Stimulated activated effector memory CD8-positive, alpha-beta T cell treated with anti-CD3 and anti-CD28 coated beads, Interleukin-12 subunit alpha, Interleukin-12 subunit beta, amount 100 ng/mL, for 72 hours (primary cell): ENCODE measurements at regions not wholly inside any gene's neighbourhood (a gene's known extent, or its start where the extent isn't known, plus 50 kb on each side); places are given as distances from the start of the nearest gene placed in this dataset.
"Not testable (repeated sequence)": the region's sequence is repeated elsewhere in the genome, so short reads cannot be mapped to it uniquely, and the experiment has no call there.

ENCODE experiments used
- ATAC-seq: fragments of 150-1000 bp; cut with Tn5 transposase; 2 replicates; pipeline ENCODE4 v1.10.0; 2021
- DNase-seq, 2 donors: peaks; one replicate each; pipeline ENCODE4 v3.0.0; 2021 to 2022; ENCODE audit warnings: low spot score in 2 of 2
- H3K27ac Mint-ChIP-seq: one replicate; pipeline ENCODE4 v1.8.0; 2022; ENCODE audit warnings: mild to moderate bottlenecking, mixed read lengths
- H3K36me3 Mint-ChIP-seq: one replicate; pipeline ENCODE4 v1.8.0; 2022; ENCODE audit warnings: mild to moderate bottlenecking, mixed read lengths
- H3K4me1 Mint-ChIP-seq: one replicate; pipeline ENCODE4 v1.8.0; 2022; ENCODE audit warnings: mixed read lengths
- H3K4me3 Mint-ChIP-seq: one replicate; pipeline ENCODE4 v1.8.0; 2022; ENCODE audit warnings: mild to moderate bottlenecking, mixed read lengths
- H3K9me3 Mint-ChIP-seq: one replicate; pipeline ENCODE4 v1.8.0; 2022; ENCODE audit warnings: mixed read lengths

DNA sequence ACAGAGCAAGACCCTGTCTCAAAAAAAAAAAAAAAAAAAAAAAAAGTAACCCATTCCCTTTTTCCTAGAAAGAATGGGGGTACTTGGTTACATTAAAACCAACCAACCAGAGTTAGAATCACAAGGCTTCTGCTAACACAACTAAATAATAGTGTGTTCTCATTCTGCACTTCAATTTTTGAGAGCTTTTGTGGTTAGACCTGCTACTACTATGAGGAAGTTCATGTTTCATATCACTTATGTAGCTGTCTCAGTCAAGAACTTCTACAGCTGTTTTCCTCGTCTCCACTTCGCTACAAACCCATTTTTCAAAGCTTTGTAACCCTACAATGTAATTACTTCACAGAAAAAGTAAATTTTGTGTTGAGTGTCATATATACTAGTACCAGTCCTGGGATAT, 58.3 kb downstream of the PDHA2 start:
- ATAC-seq (no peak), DNase-seq (no peak)
- Mint-ChIP-seq H3K4me1 (no peaks in the 10 kb centered on the region), H3K9me3 (peaks cover 21% of the 10 kb centered on the region), H3K36me3 (no peaks in the 10 kb centered on the region), H3K4me3 (no peak overlapping the region), H3K27ac (no peak overlapping the region)

DNA sequence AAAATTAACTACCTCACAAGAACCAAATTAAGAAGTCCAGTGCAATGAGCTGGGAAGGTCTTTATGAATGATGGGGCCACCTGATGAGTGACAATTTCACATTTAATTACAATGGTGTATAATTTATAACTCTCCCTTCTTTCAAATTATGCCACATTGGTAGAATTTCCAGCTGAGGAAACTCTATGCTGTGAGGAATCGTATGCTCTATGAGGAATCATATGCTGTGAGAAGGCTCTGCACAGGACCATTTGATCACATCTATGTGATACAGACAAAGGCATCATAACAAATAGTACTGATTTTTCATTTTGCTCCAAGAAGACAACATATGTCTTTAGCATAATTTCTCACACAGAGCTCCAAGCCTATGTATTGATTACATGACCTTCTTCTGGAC, 69.3 kb downstream of the PDHA2 start:
- Mint-ChIP-seq H3K4me1 (no peaks in the 10 kb centered on the region), H3K27ac (no peak overlapping the region), H3K36me3 (no peaks in the 10 kb centered on the region), H3K9me3 (peaks cover 14% of the 10 kb centered on the region), H3K4me3 (no peak overlapping the region)
- no peak for DNase-seq
- ATAC-seq = no peak

DNA sequence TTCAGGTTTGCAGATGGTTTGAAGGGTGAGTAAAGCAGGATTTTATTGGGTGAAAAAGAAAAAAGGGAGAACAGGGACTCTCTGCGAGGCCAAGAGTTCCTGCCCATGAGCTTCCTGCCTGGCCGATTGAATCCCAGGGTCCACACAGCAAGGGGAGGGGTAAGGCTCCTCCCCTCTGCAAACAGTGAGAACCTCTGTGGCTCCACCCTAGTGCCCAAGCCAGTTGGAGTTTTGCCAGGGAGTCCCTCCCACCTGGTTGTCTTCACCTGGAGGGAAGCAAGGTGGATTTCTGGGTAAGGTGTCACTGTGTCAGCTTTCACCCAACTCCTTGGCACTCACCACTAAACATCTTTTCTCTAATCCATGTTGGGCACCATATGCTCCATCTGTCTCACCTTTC, 70.9 kb downstream of the PDHA2 start:
- ATAC-seq (no peak), DNase-seq (no peak)
- no peak overlapping the region for H3K27ac Mint-ChIP-seq
- no peaks in the 10 kb centered on the region for H3K4me1 Mint-ChIP-seq
- no peak overlapping the region for H3K4me3 Mint-ChIP-seq
- H3K36me3 Mint-ChIP-seq = no peaks in the 10 kb centered on the region
- H3K9me3 Mint-ChIP-seq = peaks cover 14% of the 10 kb centered on the region

DNA sequence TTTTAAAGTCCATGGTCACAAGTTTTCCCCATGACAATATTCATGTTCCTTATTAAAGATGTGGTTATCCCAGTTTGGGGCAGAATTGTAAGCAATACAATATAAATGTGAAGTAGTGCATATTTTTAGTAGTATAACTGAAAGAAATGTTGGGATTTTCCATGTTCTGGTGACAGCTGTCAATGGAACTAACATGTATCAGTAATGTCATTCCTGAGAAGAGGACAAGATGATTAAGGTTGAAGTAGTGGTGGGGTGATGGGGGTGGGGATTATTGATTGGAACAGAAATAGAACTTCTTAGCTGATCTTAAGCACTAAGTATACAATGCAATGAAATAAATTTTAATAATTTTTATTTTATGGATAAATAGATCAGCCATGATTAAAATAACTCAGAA, 81.6 kb downstream of the PDHA2 start:
- ATAC-seq = no peak
- H3K4me1 Mint-ChIP-seq = no peaks in the 10 kb centered on the region
- no peak overlapping the region for H3K4me3 Mint-ChIP-seq
- H3K9me3 Mint-ChIP-seq = peaks cover 10% of the 10 kb centered on the region
- no peaks in the 10 kb centered on the region for H3K36me3 Mint-ChIP-seq
- H3K27ac Mint-ChIP-seq = no peak overlapping the region
- DNase-seq = no peak

DNA sequence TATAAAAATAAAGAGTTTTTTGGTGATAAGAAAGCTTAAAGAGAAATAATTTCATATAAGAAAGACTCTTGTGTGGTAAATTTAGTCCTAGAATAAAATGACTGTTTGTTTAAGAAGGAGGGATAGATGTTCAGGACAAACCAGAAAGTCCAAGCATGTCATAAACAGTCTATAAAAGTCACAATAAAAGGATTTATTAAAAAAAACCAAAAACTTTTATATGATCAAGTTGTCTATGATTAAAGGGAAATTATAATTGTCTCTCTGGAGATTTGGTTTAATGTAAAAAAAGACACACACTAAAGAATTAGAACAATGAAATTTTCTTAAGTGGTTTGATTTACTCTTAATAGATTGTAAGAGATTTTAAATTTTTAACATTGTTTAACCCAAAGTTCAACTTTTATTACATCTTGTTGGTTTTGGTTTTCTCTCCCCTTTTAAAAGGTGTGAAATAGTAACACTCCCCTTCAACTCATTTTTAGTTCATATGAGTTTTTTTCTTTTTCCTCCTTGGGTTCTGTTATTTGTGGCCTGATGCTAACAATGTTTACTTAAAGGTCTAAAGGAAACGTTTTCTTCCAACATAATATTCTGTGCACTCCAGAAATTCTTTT, 89.7 kb downstream of the PDHA2 start:
- Mint-ChIP-seq H3K4me3 (no peak overlapping the region), H3K27ac (no peak overlapping the region), H3K4me1 (no peaks in the 10 kb centered on the region), H3K36me3 (no peaks in the 10 kb centered on the region), H3K9me3 (peaks cover 18% of the 10 kb centered on the region)
- ATAC-seq = no peak
- no peak for DNase-seq

DNA sequence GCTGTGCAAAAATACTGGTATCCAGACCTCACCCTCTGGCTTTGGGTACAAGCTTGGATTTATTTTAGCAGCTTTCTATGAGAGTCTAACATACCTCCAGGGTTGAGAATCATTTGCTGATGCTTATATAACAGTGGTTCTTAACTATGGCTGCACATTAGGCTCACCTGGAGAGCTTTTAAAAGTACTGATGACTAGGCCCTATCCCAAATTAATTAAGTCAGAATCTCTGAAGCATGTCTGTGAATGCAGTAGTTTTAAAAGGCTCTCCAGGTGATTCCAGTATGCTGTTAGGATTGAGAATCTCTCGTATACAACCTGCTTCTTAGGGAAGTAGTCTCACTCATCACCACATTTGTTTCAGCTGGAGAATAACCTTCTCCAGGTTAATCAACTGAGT, 99.2 kb downstream of the PDHA2 start:
- Mint-ChIP-seq H3K4me1 (no peaks in the 10 kb centered on the region), H3K9me3 (peaks cover 8% of the 10 kb centered on the region), H3K36me3 (no peaks in the 10 kb centered on the region), H3K27ac (no peak overlapping the region), H3K4me3 (no peak overlapping the region)
- ATAC-seq = no peak
- no peak for DNase-seq

DNA sequence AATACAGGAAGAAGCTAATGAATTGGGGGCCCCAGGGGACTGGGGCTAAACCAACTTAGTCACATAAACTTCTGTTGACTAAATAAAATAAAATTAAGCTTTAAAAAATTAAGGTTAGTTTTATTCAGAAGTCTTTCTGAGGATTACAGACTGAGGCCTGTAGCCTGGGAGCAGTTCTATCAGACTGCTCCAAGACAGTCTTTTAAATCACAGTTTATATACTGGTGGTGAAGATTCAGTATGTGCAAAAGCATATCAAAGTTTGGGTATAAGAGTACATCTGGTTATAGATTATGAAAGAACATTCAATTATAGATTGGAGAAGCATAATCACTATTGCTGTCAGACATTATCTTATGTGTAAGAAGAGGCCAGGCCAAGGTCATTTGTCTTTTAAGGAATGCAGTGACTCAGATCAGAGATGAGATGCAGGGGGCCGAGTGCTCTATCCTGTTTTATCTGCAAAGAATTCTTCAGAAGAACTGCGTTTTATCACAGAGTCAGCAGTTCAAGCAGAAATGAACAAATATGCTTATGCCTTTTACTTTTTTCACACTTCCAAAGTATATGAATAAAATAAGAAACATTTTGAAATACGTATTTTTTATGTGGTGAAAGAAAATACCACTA, 109.4 kb downstream of the PDHA2 start:
- ATAC-seq (no peak), DNase-seq (no peak)
- Mint-ChIP-seq H3K9me3 (peaks cover 13% of the 10 kb centered on the region), H3K4me1 (no peaks in the 10 kb centered on the region), H3K4me3 (no peak overlapping the region), H3K27ac (no peak overlapping the region), H3K36me3 (no peaks in the 10 kb centered on the region)

DNA sequence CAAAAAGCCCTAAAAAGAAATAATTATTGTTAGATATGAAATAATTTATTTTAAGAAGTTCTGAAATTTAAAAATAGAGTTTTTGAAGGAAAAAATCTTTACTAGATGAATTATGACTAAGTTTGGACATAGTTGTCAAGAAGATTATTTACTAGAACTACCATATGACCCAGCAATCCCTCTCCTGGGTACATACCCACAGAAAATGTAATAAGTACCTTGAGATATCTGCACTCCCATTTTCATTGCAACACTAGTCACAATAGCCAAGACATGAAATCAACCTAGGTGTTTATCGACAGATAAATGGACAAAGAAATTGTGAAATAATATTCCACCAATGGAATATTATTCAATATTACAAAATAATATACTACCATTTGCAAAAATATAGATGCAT, 109.9 kb downstream of the PDHA2 start:
- Mint-ChIP-seq H3K4me1 (no peaks in the 10 kb centered on the region), H3K4me3 (no peak overlapping the region), H3K9me3 (peaks cover 15% of the 10 kb centered on the region), H3K36me3 (no peaks in the 10 kb centered on the region), H3K27ac (no peak overlapping the region)
- ATAC-seq = no peak
- no peak for DNase-seq

DNA sequence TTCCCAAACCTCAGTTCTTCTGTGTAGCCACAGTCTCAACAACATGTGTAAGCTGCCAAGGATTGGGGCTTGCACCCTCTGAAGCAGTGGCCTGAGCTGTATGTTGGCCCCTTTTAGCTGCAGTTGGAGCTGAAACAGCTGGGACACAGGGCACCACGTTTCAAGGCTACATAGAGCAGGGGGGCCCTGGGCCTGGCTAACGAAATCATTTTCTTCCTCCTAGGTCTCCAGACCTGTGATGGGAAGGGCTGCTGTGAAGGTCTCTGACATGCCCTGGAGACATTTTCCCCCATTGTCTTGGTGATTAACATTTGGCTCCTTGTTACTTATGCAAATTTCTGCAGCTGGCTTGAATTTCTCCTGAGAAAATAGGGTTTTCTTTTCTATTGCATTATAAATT, 112.6 kb downstream of the PDHA2 start:
- H3K4me1 Mint-ChIP-seq, H3K4me3 Mint-ChIP-seq: not testable (repeated sequence)
- H3K9me3 Mint-ChIP-seq = peaks cover 20% of the 10 kb centered on the region

DNA sequence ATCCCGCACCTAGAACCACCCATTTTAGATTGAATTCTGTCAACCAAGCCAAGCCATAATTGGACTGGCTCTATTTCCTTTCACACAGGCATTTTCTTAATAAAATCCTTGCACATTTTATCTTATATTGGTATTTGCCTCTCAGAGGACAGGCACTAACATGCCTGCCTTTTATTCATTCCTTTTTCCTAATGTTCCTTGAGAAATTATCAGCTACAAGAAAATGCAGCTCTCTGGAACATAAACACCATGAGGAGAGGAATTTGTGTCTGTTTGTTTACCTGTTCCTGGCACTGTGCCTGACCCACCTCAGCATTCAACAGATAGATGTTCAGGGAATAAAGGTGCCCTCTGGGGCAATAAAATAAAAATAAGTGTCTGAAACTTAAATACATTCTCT, 116.2 kb downstream of the PDHA2 start:
- Mint-ChIP-seq H3K36me3 (no peaks in the 10 kb centered on the region), H3K4me3 (no peak overlapping the region), H3K27ac (no peak overlapping the region), H3K4me1 (no peaks in the 10 kb centered on the region), H3K9me3 (peaks cover 22% of the 10 kb centered on the region)
- ATAC-seq (no peak), DNase-seq (no peak)

More for the DNA sequence above, 112.6 kb downstream of the PDHA2 start:
- not testable (repeated sequence) for H3K36me3 Mint-ChIP-seq, DNase-seq, ATAC-seq, H3K27ac Mint-ChIP-seq

DNA sequence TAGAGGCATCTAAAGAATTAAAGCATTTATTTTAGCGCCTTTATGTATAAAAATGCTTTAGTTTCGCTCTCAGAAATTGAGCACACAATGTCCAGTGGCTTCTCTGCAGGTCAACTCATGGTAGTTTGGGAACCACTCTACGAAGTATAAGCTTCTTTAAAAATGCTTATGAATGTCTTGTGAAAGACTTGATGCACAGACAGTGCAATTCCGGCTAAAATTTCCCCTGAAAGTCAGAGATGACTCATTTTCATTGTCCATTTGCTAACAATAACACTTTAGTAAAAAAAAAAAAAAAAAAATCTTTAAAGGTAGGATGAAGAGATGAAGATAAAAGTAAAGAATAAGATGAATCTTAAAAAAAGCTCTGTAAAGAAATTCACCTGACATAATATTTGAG, 117.2 kb downstream of the PDHA2 start:
- peaks cover 17% of the 10 kb centered on the region for H3K9me3 Mint-ChIP-seq
- no peak overlapping the region for H3K27ac Mint-ChIP-seq
- no peaks in the 10 kb centered on the region for H3K4me1 Mint-ChIP-seq
- no peak overlapping the region for H3K4me3 Mint-ChIP-seq
- H3K36me3 Mint-ChIP-seq = no peaks in the 10 kb centered on the region
- DNase-seq (no peak), ATAC-seq (no peak)

DNA sequence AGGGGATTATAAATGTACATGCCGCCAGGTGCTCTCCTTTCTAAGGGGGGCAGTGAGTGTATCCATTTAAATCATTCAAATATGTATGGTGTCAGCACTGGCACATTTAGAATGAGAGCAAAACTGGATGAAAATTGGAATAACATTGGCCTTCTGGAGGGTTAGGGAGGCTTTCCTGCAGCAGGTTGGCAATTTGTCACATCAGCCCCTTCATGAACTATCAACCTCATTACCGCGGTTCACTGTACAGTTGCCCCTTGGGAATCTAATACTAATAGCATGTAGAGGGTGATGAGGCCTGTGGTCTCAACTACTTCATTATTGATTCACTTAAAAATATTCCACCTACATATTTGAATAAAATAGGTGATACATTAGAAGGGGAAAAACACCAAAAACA, 117.9 kb downstream of the PDHA2 start:
- H3K36me3 Mint-ChIP-seq = no peaks in the 10 kb centered on the region
- DNase-seq (no peak), ATAC-seq (no peak)
- H3K27ac Mint-ChIP-seq = no peak overlapping the region
- H3K9me3 Mint-ChIP-seq = peaks cover 17% of the 10 kb centered on the region
- H3K4me1 Mint-ChIP-seq = no peaks in the 10 kb centered on the region
- no peak overlapping the region for H3K4me3 Mint-ChIP-seq

DNA sequence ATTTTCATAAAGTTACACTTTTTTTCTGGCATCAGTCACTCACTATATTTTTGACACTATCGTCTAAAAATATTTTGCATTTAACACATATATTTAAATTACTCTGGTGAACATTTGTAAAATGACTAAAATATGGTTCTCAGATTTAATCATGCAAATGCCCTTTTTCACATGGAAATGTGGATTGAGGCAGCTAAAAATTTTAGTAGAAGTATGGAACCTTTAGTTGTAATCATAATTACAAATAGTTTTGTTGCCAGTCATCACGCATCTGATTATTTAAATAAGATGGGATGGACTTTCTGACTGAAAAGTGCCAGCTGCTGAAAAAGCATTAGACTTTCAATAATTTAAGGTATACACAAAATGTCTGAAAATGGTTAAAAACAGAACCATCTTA, 119.3 kb downstream of the PDHA2 start:
- peaks cover 13% of the 10 kb centered on the region for H3K9me3 Mint-ChIP-seq
- no peaks in the 10 kb centered on the region for H3K36me3 Mint-ChIP-seq
- ATAC-seq (no peak), DNase-seq (no peak)
- H3K4me3 Mint-ChIP-seq = no peak overlapping the region
- H3K4me1 Mint-ChIP-seq = no peaks in the 10 kb centered on the region
- H3K27ac Mint-ChIP-seq = no peak overlapping the region

DNA sequence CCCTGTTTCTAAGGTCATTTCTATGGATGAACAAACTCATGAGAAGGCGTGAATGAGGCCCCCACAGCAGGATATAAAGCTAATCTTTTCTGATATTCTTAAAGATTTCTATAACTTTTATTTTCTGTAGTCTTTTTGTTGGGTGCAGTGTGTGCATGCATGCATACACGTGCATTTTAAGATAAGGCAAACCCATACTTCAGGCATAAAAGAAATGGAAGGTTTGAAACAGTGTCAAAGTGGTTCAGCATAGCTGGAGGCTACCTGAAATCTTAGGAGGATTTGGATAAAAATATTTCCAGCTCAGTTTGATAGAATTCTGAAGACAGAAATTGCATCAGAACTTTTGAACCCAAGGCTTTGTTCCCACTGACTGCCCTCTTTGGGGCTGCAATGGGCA, 119.7 kb downstream of the PDHA2 start:
- ATAC-seq (no peak), DNase-seq (no peak)
- no peaks in the 10 kb centered on the region for H3K36me3 Mint-ChIP-seq
- no peak overlapping the region for H3K4me3 Mint-ChIP-seq
- H3K27ac Mint-ChIP-seq = no peak overlapping the region
- no peaks in the 10 kb centered on the region for H3K4me1 Mint-ChIP-seq
- H3K9me3 Mint-ChIP-seq = peaks cover 13% of the 10 kb centered on the region

DNA sequence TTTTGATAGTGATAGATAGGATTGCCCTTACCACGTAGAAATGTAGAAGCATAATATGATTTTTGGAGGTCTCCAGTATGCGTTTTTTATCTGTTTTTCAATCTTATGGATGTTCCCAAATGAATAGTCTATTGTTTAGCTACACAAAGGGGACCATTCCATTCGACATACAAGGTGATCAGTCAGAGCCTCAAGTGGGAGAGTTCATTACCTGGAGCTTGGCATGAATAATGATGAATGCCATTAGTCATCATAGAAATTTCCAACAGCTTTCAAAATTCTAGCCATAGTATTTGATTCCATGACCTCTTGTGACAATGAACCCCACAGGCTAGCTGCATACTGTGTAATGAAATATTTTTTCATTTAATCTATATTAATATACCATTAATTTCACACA, 123.6 kb downstream of the PDHA2 start:
- no peak for DNase-seq
- Mint-ChIP-seq H3K27ac (no peak overlapping the region), H3K9me3 (peaks cover 12% of the 10 kb centered on the region), H3K36me3 (no peaks in the 10 kb centered on the region), H3K4me3 (no peak overlapping the region), H3K4me1 (no peaks in the 10 kb centered on the region)
- no peak for ATAC-seq

DNA sequence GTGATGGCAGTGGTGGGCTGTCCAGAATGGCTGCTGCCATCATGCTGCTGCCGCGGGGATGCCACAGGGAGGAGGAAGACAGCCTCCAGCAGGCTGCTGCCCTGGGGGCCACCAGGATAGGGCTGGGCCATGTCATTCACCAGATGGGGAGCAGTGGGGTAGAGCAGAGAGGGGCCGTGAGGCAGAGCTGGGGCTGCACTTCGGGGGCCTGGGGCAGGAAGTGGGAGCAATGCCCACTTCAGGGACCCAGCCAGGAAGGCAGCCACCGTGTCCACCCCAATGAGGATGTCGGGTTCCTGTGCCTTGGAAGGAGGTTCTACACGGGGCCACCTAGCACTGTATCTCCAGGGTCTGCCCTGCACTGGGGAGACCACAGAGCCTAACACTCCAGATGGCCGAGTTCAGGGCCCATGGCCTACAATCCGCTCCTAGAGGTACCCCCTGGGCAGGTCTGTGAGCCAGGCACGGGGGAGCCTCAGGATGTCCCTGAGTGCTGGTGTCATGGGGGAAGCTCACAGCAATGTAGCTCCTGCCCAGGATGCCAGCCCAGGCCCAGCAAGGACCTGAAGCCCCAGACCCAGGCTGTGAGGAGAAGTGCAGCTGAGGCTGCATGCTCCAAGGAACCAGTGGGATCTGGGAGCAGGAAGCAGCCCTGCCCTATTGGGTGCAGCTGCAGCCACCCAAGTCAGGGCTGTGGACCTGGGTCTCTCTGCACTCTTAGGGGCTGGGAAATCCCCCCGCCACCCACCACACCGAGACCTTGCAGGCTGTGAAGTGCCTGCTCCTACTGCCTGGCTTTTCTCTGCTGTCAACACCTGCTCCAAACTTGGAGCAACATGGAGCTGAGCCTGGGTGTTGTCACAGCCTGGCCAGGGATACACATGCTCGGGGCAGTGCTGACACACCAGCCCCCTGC, 140.3 kb downstream of the PDHA2 start:
- peak; percentile 26 for ATAC-seq
- H3K36me3 Mint-ChIP-seq = no peaks in the 10 kb centered on the region

More for the DNA sequence above, 140.3 kb downstream of the PDHA2 start:
- Mint-ChIP-seq H3K4me3 (no peak overlapping the region), H3K9me3 (peaks cover 8% of the 10 kb centered on the region), H3K27ac (no peak overlapping the region), H3K4me1 (no peaks in the 10 kb centered on the region)
- no peak for DNase-seq
